DOHH2 (cell line): ENCODE measurements at regions not wholly inside any gene's neighbourhood (a gene's known extent, or its start where the extent isn't known, plus 50 kb on each side); places are given as distances from the start of the nearest gene placed in this dataset.

ENCODE experiments used
- EZH2phosphoT487 ChIP-seq: fragments of 200-600 bp; sonication (generic); IDR thresholded peaks from 2 replicates; pipeline ENCODE4 v1.6.1; 2017; ENCODE audit warnings: borderline replicate concordance, mild to moderate bottlenecking, antibody characterized with exemption, low read length, moderate library complexity, mixed read lengths
- TF ChIP-seq, protein P1 (sequence below): fragments of 200-600 bp; sonication (generic); IDR thresholded peaks from one replicate; pipeline ENCODE4 v1.5.1; 2014; ENCODE audit warnings: antibody characterized with exemption, mild to moderate bottlenecking, low read depth, low read length; ENCODE audit not compliant: poor library complexity, severe bottlenecking

DNA sequence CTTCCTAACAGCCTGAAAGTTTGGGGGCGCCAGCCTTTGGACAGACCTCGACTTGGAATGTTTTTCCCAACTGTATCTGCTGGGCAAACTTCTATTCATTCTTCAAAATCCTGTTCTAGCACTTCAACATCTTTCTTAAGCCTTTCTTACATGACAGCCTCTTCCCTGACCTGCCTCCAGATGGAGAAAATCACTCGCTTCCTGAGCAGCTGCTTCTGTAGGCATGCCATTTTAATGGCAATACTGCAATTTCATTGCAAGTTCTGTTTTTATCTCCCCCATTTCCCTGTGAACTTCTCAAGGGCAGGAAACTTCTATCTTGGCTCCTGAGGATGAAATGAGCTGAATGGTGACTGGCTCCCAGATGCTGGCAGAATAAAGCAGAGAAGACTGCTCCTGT, 128.8 kb upstream of the ASIC2 start:
- TF ChIP-seq, protein P1, sequence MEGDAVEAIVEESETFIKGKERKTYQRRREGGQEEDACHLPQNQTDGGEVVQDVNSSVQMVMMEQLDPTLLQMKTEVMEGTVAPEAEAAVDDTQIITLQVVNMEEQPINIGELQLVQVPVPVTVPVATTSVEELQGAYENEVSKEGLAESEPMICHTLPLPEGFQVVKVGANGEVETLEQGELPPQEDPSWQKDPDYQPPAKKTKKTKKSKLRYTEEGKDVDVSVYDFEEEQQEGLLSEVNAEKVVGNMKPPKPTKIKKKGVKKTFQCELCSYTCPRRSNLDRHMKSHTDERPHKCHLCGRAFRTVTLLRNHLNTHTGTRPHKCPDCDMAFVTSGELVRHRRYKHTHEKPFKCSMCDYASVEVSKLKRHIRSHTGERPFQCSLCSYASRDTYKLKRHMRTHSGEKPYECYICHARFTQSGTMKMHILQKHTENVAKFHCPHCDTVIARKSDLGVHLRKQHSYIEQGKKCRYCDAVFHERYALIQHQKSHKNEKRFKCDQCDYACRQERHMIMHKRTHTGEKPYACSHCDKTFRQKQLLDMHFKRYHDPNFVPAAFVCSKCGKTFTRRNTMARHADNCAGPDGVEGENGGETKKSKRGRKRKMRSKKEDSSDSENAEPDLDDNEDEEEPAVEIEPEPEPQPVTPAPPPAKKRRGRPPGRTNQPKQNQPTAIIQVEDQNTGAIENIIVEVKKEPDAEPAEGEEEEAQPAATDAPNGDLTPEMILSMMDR: no peak
- no peak for TF ChIP-seq EZH2phosphoT487
